HepG2 (cell line): ENCODE measurements at regions not wholly inside any gene's neighbourhood (a gene's known extent, or its start where the extent isn't known, plus 50 kb on each side); places are given as distances from the start of the nearest gene placed in this dataset.

Experiments used
- BHLHE40 ChIP-seq: IDR thresholded peaks from 2 replicates; pipeline ENCODE4 v1.6.1; 2011; ENCODE audit warnings: low read length, improper control_type of control experiment
- HDAC6 ChIP-seq: fragments of 200-600 bp; sonication (generic); IDR thresholded peaks from 2 replicates; pipeline ENCODE4 v1.7.0; 2017; ENCODE audit warnings: mild to moderate bottlenecking, antibody characterized with exemption, low read length, low read depth
- HNRNPH1 ChIP-seq: fragments of 200-400 bp; formaldehyde crosslinking; optimal IDR thresholded peaks from 2 replicates; pipeline ENCODE3; 2017; ENCODE audit warnings: mild to moderate bottlenecking, low read depth, low read length
- HNRNPUL1 ChIP-seq: fragments of 200-400 bp; formaldehyde crosslinking; IDR thresholded peaks from 2 replicates; pipeline ENCODE4 v1.6.1; 2017; ENCODE audit warnings: low read depth, mild to moderate bottlenecking, low read length, moderate library complexity
- KDM5A ChIP-seq: fragments of 200-600 bp; sonication (generic); IDR thresholded peaks from 2 replicates; pipeline ENCODE4 v1.7.0; 2018; ENCODE audit warnings: antibody characterized with exemption, mild to moderate bottlenecking, low read length, borderline replicate concordance
- KLF12 ChIP-seq: sonication (generic); formaldehyde crosslinking; IDR thresholded peaks from 2 replicates; pipeline ENCODE4 v1.4.0; 2020; ENCODE audit warnings: missing genetic modification reagents, borderline replicate concordance
- POLR2A ChIP-seq, 2 experiments: IDR thresholded peaks; 2 replicates each; pipeline ENCODE4 v1.6.1; 2011; ENCODE audit warnings: low read depth in 2 of 2, low read length in 2 of 2, mild to moderate bottlenecking in 1 of 2, moderate library complexity in 1 of 2; ENCODE audit not compliant: insufficient read depth in 1 of 2
- RFXAP ChIP-seq: sonication (generic); formaldehyde crosslinking; IDR thresholded peaks from 2 replicates; pipeline ENCODE4 v1.4.0; 2020; ENCODE audit warnings: missing genetic modification reagents, borderline replicate concordance
- TCF12 ChIP-seq, 2 experiments: fragments of 450-650 bp in 1 of 2; sonication (generic) in 1 of 2; formaldehyde crosslinking in 1 of 2; IDR thresholded peaks; 2 replicates each; pipeline versions ENCODE4 v1.6.1 to v1.8.0; 2017 to 2022; ENCODE audit warnings: antibody characterized with exemption in 1 of 2, mild to moderate bottlenecking in 1 of 2, missing genetic modification reagents in 1 of 2, moderate library complexity in 1 of 2
- ZKSCAN5 ChIP-seq: sonication (generic); formaldehyde crosslinking; IDR thresholded peaks from 2 replicates; pipeline ENCODE4 v1.5.1; 2020; ENCODE audit warnings: mild to moderate bottlenecking, missing genetic modification reagents
- TF ChIP-seq, protein P1 (sequence below): sonication (generic); formaldehyde crosslinking; IDR thresholded peaks from 2 replicates; pipeline ENCODE4 v1.9.0; 2021; ENCODE audit warnings: missing genetic modification reagents, borderline replicate concordance
- TF ChIP-seq, protein P2 (sequence below): fragments of 450-650 bp; IDR thresholded peaks from 2 replicates; pipeline ENCODE4 v1.6.1; 2017; ENCODE audit warnings: mild to moderate bottlenecking
- TF ChIP-seq, protein P3 (sequence below): sonication (generic); formaldehyde crosslinking; IDR thresholded peaks from 2 replicates; pipeline ENCODE4 v1.4.0; 2020; ENCODE audit warnings: missing genetic modification reagents
- TF ChIP-seq, protein P4 (sequence below): sonication (generic); formaldehyde crosslinking; IDR thresholded peaks from 2 replicates; pipeline ENCODE4 v1.5.0; 2020; ENCODE audit warnings: mild to moderate bottlenecking, missing genetic modification reagents, moderate library complexity

DNA sequence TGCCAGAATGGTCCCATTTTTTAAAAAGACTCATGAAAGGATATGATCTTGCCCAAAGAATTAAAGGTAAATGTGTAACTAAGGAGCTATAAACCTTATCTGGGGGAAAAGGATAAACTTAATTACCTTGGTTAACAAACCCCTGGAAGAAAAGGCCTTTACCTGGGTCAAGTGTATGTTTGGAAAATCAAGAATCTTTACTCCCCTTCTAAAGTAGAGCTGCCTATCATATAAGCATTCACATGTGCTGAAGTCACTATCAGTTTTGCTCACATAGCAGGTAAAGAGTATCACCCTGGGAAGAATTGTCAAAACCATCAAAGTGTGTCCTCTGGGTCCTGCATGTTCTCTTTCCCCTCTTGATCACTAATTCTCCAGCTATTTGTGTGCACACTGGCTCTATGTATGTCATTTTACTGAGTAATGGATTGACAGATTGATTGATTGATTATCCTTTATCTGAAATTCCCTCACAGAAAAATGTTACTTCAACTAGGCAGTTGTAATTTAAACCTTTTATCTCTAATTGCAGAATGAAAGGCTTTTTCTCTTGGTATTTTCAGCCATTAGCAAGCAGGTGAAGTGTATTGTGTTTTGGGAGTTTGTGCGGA lies 199.4 kb downstream of the NOL4 start:
- TF ChIP-seq POLR2A (IDR thresholded peaks at IDR 0.05; ENCODE audit: insufficient read depth in 1 of 2, low read depth in 2 of 2, low read length in 2 of 2) (no peak), BHLHE40 (no peak), HNRNPH1 (no peak), HDAC6 (no peak), RFXAP (CRISPR knock-in tag) (no peak), TCF12 (IDR thresholded peaks at IDR 0.05) (no peak), TCF12 (CRISPR knock-in tag; IDR thresholded peaks at IDR 0.05) (no peak), ZKSCAN5 (CRISPR knock-in tag) (no peak), KLF12 (CRISPR knock-in tag) (no peak), HNRNPUL1 (no peak), KDM5A (no peak)
- TF ChIP-seq, protein P1, sequence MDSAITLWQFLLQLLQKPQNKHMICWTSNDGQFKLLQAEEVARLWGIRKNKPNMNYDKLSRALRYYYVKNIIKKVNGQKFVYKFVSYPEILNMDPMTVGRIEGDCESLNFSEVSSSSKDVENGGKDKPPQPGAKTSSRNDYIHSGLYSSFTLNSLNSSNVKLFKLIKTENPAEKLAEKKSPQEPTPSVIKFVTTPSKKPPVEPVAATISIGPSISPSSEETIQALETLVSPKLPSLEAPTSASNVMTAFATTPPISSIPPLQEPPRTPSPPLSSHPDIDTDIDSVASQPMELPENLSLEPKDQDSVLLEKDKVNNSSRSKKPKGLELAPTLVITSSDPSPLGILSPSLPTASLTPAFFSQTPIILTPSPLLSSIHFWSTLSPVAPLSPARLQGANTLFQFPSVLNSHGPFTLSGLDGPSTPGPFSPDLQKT, result no peak
- TF ChIP-seq, protein P2, sequence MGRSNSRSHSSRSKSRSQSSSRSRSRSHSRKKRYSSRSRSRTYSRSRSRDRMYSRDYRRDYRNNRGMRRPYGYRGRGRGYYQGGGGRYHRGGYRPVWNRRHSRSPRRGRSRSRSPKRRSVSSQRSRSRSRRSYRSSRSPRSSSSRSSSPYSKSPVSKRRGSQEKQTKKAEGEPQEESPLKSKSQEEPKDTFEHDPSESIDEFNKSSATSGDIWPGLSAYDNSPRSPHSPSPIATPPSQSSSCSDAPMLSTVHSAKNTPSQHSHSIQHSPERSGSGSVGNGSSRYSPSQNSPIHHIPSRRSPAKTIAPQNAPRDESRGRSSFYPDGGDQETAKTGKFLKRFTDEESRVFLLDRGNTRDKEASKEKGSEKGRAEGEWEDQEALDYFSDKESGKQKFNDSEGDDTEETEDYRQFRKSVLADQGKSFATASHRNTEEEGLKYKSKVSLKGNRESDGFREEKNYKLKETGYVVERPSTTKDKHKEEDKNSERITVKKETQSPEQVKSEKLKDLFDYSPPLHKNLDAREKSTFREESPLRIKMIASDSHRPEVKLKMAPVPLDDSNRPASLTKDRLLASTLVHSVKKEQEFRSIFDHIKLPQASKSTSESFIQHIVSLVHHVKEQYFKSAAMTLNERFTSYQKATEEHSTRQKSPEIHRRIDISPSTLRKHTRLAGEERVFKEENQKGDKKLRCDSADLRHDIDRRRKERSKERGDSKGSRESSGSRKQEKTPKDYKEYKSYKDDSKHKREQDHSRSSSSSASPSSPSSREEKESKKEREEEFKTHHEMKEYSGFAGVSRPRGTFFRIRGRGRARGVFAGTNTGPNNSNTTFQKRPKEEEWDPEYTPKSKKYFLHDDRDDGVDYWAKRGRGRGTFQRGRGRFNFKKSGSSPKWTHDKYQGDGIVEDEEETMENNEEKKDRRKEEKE, result no peak
- TF ChIP-seq, protein P3, sequence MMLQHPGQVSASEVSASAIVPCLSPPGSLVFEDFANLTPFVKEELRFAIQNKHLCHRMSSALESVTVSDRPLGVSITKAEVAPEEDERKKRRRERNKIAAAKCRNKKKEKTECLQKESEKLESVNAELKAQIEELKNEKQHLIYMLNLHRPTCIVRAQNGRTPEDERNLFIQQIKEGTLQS (CRISPR knock-in tag), result no peak
- TF ChIP-seq, protein P4, sequence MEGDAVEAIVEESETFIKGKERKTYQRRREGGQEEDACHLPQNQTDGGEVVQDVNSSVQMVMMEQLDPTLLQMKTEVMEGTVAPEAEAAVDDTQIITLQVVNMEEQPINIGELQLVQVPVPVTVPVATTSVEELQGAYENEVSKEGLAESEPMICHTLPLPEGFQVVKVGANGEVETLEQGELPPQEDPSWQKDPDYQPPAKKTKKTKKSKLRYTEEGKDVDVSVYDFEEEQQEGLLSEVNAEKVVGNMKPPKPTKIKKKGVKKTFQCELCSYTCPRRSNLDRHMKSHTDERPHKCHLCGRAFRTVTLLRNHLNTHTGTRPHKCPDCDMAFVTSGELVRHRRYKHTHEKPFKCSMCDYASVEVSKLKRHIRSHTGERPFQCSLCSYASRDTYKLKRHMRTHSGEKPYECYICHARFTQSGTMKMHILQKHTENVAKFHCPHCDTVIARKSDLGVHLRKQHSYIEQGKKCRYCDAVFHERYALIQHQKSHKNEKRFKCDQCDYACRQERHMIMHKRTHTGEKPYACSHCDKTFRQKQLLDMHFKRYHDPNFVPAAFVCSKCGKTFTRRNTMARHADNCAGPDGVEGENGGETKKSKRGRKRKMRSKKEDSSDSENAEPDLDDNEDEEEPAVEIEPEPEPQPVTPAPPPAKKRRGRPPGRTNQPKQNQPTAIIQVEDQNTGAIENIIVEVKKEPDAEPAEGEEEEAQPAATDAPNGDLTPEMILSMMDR (CRISPR knock-in tag), result no peak
